ENCODE measurements at regions not wholly inside any gene's neighbourhood (a gene's known extent, or its start where the extent isn't known, plus 50 kb on each side); places are given as distances from the start of the nearest gene placed in this dataset.
"Not testable (repeated sequence)": the region's sequence is repeated elsewhere in the genome, so short reads cannot be mapped to it uniquely, and the experiment has no call there.

DNA sequence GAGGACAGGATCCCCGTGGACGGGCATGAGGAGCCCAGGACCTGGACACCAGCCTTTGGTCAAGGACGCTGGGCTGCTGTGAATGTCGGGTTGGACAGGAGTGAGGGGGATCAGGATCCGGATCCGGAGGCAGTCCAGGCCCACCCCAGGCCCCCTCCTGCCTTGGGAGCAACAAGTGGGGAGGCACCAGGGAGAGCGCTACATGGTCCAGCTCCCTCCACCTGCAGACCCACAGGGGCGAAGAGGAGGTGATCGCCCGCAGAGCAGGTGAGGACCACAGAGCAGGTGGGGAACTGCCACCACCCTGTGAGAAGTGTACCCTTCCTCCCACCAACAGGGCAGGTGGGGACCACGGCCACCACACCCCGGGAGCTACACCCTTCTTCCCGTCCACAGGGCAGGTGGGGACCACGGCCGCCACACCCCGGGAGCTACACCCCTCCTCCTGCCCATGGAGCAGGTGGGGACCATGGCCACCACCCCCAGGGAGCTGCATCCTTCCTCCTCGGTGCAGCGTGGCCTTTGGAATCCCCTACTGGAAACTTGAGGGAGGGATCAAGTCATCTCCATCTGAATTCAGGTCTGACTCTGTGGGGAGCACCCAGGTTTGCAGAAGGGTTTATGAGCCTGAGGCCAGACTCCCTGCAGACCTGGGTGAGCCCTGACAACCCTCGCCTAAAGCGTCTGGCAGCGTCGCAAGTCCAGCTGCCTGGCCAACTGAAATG is 141.0 kb downstream of the BRD1 start:
- Histone ChIP-seq H3K27ac (no peak overlapping the region), H3K9ac (no peak overlapping the region), H3K27me3 (no peaks in the 10 kb centered on the region), H3K36me3 (no peaks in the 10 kb centered on the region), H3K4me3 (no peak overlapping the region), H3K4me1 (peaks cover 0 to 17% (median 12%) of the 10 kb centered on the region in 10 experiments; a peak in 17 of 20 replicates), H3K9me3 (replicated peaks in 1 of 11) (peaks cover 7 to 19% (median 9%) of the 10 kb centered on the region in 11 experiments), H4K20me1 (no peaks in the 10 kb centered on the region), H3K4me2 (no peak overlapping the region)
- no peak for TF ChIP-seq Cebpa-rat (IDR thresholded peaks at IDR 0.05)

DNA sequence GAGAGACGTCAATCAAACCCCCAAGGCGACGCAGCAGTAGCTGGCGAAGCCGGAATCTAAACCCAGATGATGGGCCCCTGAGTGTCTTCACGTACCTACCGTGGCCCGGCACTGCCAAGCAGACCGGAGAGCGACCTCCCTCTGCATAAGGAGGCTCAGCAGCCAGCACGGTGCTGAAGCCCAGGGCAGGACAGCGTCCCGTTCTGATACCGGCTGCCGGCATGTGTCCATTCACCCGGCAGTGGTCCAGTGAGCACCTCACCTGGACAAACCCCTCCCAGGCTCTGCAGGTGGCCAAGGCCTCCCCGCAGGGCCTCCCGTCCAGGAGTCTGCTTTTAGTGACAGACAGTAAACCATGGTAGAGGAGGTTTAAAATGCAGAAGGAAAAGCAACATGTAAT is 142.0 kb downstream of the BRD1 start:
- H3K36me3 ChIP-seq: no peaks in the 10 kb centered on the region
- no peak overlapping the region for H3K4me3 ChIP-seq
- H3K9me3 ChIP-seq (replicated peaks in 1 of 11): peaks cover 0 to 9% (median 0%) of the 10 kb centered on the region in 11 experiments; a peak in 6 of 22 replicates
- H4K20me1 ChIP-seq: no peaks in the 10 kb centered on the region
- H3K27me3 ChIP-seq: no peaks in the 10 kb centered on the region
- H3K9ac ChIP-seq: no peak overlapping the region
- no peak for TF ChIP-seq Cebpa-rat (IDR thresholded peaks at IDR 0.05)
- H3K27ac ChIP-seq: no peak overlapping the region
- no peak overlapping the region for H3K4me2 ChIP-seq
- H3K4me1 ChIP-seq: peaks cover 0 to 17% (median 12%) of the 10 kb centered on the region in 10 experiments; a peak in 17 of 20 replicates

DNA sequence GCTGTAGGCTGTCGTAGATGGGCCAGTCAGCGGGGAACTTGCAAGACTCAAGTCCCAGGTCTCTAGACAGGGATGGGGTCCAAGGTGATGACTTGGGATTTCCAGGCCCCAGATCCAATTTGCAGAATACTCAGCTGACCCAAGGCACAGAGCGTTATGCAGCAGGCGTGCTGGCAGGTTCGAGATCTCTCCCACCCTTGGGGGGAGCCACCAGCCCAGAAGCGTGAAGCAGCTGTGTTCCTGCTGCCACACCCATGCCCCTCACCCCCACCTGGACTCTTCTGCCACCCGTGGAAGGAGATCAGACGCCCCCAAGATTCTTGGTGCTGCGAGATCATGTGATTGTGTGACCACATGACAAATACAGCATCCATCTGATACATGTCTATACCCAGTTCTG is 142.6 kb downstream of the BRD1 start:
- Histone ChIP-seq H4K20me1 (no peaks in the 10 kb centered on the region), H3K27ac (no peak overlapping the region), H3K4me2 (no peak overlapping the region), H3K4me3 (no peak overlapping the region), H3K9me3 (replicated peaks in 1 of 11) (peaks cover 0 to 7% (median 0%) of the 10 kb centered on the region in 11 experiments; a peak in 3 of 22 replicates), H3K27me3 (no peaks in the 10 kb centered on the region), H3K36me3 (no peaks in the 10 kb centered on the region), H3K9ac (no peak overlapping the region), H3K4me1 (peaks cover 0 to 17% (median 12%) of the 10 kb centered on the region in 10 experiments; a peak in 17 of 20 replicates)
- TF ChIP-seq Cebpa-rat (IDR thresholded peaks at IDR 0.05): no peak

DNA sequence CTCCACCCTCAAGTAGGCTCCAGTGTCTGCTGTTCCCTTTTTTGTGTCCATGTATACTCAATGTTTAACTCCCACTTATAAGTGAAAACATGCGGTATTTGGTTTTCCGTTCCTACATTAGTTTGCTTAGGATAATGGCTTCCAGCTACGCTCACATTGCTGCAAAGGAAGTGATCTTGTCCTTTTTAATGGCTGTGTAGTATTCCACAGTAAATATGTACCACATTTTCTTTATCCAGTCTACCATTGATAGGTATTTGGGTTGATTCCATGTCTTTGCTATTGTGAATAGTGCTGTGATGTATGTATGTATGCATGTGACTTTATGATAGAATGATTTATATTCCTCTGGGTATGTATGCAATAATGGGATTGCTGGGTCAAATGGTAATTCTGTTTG is 144.6 kb downstream of the BRD1 start:
- H3K27ac ChIP-seq: no peak overlapping the region
- no peak overlapping the region for H3K4me2 ChIP-seq
- H3K27me3 ChIP-seq: peaks cover 0 to 14% (median 10%) of the 10 kb centered on the region in 11 experiments; a peak in 8 of 22 replicates
- peaks cover 0 to 7% (median 0%) of the 10 kb centered on the region in 11 experiments; a peak in 3 of 22 replicates for H3K9me3 ChIP-seq (replicated peaks in 1 of 11)
- H3K4me1 ChIP-seq: peaks cover 0 to 11% (median 9%) of the 10 kb centered on the region in 10 experiments; a peak in 15 of 20 replicates
- no peaks in the 10 kb centered on the region for H4K20me1 ChIP-seq
- no peak overlapping the region for H3K4me3 ChIP-seq
- H3K9ac ChIP-seq: no peak overlapping the region
- H3K36me3 ChIP-seq: no peaks in the 10 kb centered on the region
- no peak for TF ChIP-seq Cebpa-rat (IDR thresholded peaks at IDR 0.05)

DNA sequence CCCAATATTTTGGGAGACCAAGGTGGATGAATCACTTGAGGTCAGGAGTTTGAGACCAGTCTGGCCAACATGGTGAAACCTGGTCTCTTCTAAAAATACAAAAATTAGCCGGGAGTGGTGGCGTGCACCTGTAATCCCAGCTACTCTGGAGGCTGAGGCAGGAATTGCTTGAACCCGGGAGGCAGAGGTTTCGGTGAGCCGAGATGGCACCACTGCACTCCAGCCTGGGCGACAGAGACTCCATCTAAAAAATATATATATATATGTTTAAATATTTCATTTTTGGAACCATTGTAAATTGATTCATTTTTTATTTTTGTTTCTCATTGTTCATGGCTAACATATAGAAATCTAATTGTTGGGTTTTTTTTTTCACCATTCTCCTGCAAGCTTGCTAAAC is 146.9 kb downstream of the BRD1 start:
- not testable (repeated sequence) for H3K9ac ChIP-seq; H3K9me3 ChIP-seq (replicated peaks in 1 of 11); H3K4me2 ChIP-seq; H3K36me3 ChIP-seq; H3K27ac ChIP-seq; H4K20me1 ChIP-seq; H3K4me3 ChIP-seq
- Histone ChIP-seq H3K27me3 (peaks cover 0 to 14% (median 10%) of the 10 kb centered on the region in 11 experiments; a peak in 8 of 22 replicates), H3K4me1 (peaks cover 0 to 12% (median 10%) of the 10 kb centered on the region in 10 experiments; a peak in 15 of 20 replicates)

DNA sequence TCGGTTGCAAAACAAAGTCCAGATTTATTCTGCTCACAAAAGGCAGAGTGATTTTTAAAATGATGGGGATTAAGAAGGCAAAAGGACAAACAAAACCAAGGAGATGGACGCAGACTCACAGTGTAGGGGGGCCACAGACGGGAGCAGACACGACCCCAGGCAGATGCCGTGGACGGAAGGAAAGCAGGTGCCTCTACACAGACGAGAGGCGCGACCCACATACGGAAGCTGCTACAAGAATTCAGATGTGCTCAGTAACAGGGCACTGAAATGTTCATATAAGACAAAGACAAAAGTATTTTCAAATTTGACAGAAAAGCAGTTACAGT is 148.9 kb downstream of the BRD1 start:
- peaks cover 0 to 12% (median 10%) of the 10 kb centered on the region in 10 experiments; a peak in 15 of 20 replicates for H3K4me1 ChIP-seq
- peaks cover 0 to 14% (median 10%) of the 10 kb centered on the region in 11 experiments; a peak in 8 of 22 replicates for H3K27me3 ChIP-seq
- peak overlapping the region in 10 of 11 experiments; percentile 51 to 81 (median 66); a peak in 19 of 22 replicates for H3K4me2 ChIP-seq
- TF ChIP-seq Cebpa-rat (IDR thresholded peaks at IDR 0.05): no peak
- no peak overlapping the region for H3K4me3 ChIP-seq
- H3K9ac ChIP-seq: 0 out of 22 replicates have a peak overlapping the region, but pooled peaks of 1 of the 11 experiments have one; percentile 20
- no peak overlapping the region for H3K27ac ChIP-seq
- H4K20me1 ChIP-seq: no peaks in the 10 kb centered on the region
- peaks cover 0 to 7% (median 0%) of the 10 kb centered on the region in 11 experiments; a peak in 3 of 22 replicates for H3K9me3 ChIP-seq (replicated peaks in 1 of 11)
- H3K36me3 ChIP-seq: no peaks in the 10 kb centered on the region

DNA sequence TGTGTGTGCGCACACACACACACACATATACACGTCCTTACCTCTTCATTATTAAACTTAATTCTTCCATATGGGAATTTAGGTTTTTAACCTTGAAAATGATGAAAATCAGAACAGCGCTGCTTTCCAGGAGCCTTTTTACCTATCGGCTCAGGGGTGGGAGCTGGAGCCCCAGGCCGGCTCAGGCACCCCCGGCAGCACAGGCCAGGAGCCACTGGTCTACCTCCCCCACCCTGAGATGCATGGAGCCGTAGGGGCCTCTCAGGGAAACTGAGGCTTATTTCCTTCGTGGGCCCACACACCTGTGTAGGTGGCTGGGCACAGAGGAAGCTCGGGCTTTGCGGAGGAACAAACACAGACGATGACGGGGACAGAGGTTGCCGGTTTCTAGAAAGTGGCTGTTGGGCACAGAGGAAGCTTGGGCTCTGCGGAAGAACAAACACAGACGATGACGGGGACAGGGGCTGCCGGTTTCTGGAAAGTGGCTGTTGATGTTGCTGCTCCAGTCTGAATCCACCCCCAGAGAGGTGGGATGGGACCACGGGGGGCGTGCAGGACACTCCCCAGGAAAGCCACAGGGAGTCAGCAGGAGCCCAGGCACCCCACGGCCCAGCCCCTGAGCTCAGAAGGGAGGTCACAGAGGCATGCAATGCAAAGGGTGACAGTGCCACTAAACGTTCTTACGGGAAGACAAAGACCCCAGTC is 149.4 kb downstream of the BRD1 start:
- H4K20me1 ChIP-seq: no peaks in the 10 kb centered on the region
- peaks cover 0 to 5% (median 0%) of the 10 kb centered on the region in 11 experiments; a peak in 3 of 22 replicates for H3K9me3 ChIP-seq (replicated peaks in 1 of 11)
- no peak overlapping the region for H3K27ac ChIP-seq
- H3K4me3 ChIP-seq: peak overlapping the region in 1 of 10 experiments; percentile 24; a peak in 1 of 20 replicates
- no peaks in the 10 kb centered on the region for H3K36me3 ChIP-seq
- peaks cover 0 to 12% (median 10%) of the 10 kb centered on the region in 10 experiments; a peak in 15 of 20 replicates for H3K4me1 ChIP-seq
- H3K4me2 ChIP-seq: peak overlapping the region; percentile 51 to 81 (median 62); a peak in 21 of 22 replicates
- peaks cover 0 to 14% (median 10%) of the 10 kb centered on the region in 11 experiments; a peak in 8 of 22 replicates for H3K27me3 ChIP-seq
- TF ChIP-seq Cebpa-rat (IDR thresholded peaks at IDR 0.05): no peak
- H3K9ac ChIP-seq: 0 out of 22 replicates have a peak overlapping the region, but pooled peaks of 1 of the 11 experiments have one; percentile 20

DNA sequence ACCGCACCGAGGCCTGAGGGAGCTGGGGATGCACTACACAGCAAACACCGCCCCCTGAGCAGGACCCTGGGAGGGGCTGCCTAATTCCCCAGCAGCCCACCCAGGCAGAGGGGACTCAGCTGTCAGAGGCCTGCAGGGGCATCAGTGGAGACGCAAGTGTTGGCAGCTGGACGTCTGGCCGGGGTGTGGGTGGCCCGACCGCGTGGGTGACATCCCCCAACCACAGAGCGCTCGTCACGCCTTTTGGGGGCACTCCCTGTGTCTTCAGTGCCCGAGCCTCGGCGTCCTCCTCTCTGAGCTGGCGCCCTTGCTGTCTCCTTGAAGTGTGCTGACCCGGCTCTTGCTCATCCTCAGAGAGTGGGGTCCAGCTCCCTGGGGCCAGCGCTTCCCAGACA is 150.2 kb downstream of the BRD1 start:
- no peak for TF ChIP-seq Cebpa-rat (IDR thresholded peaks at IDR 0.05)
- Histone ChIP-seq H3K27ac (no peak overlapping the region), H3K9me3 (replicated peaks in 1 of 11) (no peaks in the 10 kb centered on the region), H3K9ac (no peak overlapping the region), H3K4me1 (peaks cover 0 to 12% (median 10%) of the 10 kb centered on the region in 10 experiments; a peak in 15 of 20 replicates), H3K36me3 (no peaks in the 10 kb centered on the region), H3K4me3 (no peak overlapping the region), H4K20me1 (no peaks in the 10 kb centered on the region), H3K27me3 (peaks cover 5 to 20% (median 16%) of the 10 kb centered on the region in 11 experiments; a peak in 20 of 22 replicates), H3K4me2 (no peak overlapping the region)
